GM18511 (cell line): ENCODE measurements at regions not wholly inside any gene's neighbourhood (a gene's known extent, or its start where the extent isn't known, plus 50 kb on each side); places are given as distances from the start of the nearest gene placed in this dataset.
"Not testable (repeated sequence)": the region's sequence is repeated elsewhere in the genome, so short reads cannot be mapped to it uniquely, and the experiment has no call there.

Experiments used
- ATAC-seq: cut with Tn5 transposase; IDR thresholded peaks from one replicate; pipeline ENCODE4 v1.9.1; 2021; ENCODE audit warnings: mild to moderate bottlenecking, moderate library complexity; ENCODE audit not compliant: unreplicated experiment

- no peak for ATAC-seq
These were observed 335.6 kb downstream of the PREX1 start for GRCh38 chr20:48492015-48492714.

- no peak for ATAC-seq
These were observed 336.6 kb downstream of the PREX1 start for GRCh38 chr20:48490961-48491831.

- ATAC-seq = not testable (repeated sequence)
These were observed 337.5 kb downstream of the PREX1 start for GRCh38 chr20:48490341-48490740.

GRCh38 chr20:48489656-48490055, 338.1 kb downstream of the PREX1 start:
- ATAC-seq = no peak

- ATAC-seq = peak; percentile 54
These were observed 338.7 kb downstream of the PREX1 start for GRCh38 chr20:48489046-48489463.

GRCh38 chr20:48488334-48489034, 339.3 kb downstream of the PREX1 start:
- peak; percentile 66 for ATAC-seq

GRCh38 chr20:48486065-48486464, 341.7 kb downstream of the PREX1 start:
- no peak for ATAC-seq

DNA sequence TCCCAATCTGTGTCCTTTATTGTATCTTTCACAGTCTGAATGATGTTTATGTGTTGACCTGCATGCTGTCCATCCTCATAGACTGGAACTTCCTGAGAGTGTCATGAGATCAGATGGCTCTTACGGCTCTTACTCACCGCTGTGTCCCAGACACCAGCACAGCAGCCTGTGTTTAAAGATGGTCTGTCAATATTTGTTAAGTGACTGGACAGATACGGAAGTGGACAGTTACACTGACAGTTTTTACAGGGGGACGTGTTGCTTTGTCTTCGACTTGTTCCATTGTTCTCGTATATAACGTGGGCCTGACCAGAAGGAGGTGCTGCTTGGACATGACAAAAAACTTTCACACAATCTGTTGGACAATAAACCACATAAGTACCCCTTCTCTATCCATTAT, 342.6 kb downstream of the PREX1 start:
- not testable (repeated sequence) for ATAC-seq

- ATAC-seq = no peak
These were observed 344.3 kb downstream of the PREX1 start for GRCh38 chr20:48483334-48484066.

- ATAC-seq = no peak
These were observed 345.0 kb downstream of the PREX1 start for GRCh38 chr20:48482790-48483189.

DNA sequence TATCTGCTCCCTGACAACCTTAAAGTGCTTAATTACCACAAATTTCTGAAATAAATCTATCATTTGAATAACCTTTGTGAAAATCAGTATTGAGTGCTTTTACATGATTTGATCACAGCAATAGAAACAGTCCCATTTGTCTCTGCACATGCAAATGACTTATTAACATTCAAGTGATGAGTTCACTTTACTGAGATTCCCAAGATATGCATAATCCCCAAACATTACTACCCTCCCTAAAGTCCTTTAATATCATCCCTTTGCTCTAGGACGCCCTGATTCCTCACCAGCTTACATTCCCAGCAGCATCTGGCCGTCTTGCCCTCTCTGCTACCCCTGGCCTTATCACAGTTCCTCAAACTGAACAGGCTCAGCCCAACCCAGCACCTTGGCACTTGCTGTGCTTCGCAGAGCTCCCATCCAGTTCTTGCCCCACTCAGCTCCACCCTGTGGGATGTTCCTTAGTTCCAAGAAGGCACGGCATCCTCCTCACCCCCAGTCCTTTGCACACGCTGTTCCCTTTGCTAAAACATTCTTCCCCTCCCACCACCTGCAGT, 347.5 kb downstream of the PREX1 start:
- no peak for ATAC-seq

DNA sequence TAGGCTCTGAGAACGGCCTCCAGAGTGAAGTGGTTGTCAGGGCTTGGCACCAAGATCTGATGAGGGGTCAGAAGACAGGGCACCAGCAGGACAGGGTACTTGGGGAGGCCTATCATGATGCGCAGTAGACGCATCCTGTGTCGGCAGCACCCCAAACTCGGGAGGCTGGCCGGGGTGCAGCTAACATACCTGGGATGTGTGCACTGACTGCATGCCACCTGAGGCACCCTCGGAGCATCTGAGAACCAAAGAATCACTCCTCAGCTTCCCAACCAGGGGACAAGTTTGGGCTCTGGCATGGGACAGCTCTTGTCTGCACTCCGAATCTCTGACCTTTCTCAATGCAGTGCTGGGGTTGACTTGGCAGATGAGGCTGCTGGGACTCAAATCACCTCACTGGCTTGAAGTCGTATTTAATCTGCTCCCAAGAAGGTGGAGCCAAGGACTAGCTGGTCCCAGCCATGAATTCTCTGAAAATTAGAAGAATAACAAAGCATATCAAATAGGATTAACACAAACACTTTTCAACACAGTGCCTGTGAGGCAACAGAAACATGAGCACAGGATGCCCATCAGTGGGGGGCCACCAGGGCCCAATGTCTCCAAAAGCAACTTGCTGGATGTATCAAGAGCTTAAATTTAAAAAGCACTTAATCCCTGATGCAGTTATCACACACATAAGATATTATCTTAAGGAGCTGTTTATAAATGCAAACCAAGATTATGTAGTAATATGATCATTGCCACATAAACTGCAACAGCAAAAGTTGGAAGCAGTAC, 348.8 kb downstream of the PREX1 start:
- ATAC-seq = no peak

DNA sequence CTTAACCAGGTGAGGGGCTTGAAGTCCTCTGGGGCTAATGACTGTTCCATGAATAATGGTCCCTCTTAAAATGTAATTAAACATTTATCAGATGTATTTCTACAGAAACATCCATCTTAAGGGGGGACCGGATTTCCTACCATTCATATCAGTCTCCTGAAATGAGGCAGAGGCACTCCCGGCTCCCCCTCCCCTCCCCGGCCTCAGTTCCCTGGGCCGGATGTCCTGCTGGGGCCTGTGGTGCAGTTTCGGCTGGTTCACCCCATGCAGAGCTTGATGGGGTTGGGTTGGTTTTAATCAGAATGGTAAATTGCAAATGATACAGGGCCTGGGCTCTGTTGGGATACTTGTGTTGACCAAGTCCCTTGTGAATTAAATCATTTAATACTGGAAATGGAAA, 349.4 kb downstream of the PREX1 start:
- ATAC-seq = no peak

GRCh38 chr20:48476854-48477253, 350.9 kb downstream of the PREX1 start:
- ATAC-seq = no peak

DNA sequence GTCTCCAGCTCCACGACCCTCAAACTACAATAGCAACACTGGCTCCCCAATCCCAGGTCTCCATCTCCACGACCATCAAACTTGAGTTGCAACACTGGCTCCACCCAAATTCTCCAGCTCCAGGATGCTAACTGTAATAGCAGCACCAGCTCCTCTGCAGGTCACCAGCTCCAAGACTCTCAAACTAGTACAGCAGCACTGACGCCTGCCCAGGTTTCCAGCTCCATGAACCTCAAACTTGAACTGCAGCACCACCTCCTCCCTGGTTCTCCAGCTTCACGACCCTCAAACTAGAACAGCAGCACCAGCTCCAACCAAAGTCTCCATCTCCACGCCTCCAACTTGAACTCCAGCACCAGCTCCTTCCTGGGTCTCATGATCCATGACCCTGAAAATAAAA, 353.8 kb downstream of the PREX1 start:
- no peak for ATAC-seq

- no peak for ATAC-seq
These were observed 355.9 kb downstream of the PREX1 start for GRCh38 chr20:48471759-48472408.

DNA sequence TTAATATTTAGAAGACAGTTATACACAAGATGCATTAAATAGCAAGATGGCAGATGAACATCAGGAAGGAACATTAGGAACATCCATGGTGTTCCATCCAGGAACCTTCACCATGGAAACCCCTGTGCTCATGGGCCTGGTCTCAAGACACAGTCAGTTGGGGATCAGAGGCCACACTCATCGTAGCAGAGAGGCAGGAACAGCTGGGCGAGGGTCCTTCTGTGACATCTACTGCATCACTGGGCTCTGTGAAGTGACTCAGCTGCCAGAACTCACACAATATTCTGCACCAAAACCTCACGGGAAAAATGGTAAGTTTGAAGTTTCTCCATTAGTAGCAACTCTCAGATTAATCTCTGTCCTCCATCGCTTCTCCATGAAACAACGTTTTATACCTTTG, 356.6 kb downstream of the PREX1 start:
- no peak for ATAC-seq

GRCh38 chr20:48470141-48470540, 357.7 kb downstream of the PREX1 start:
- ATAC-seq = no peak

GRCh38 chr20:48469026-48469425, 358.8 kb downstream of the PREX1 start:
- no peak for ATAC-seq
